Ovary (tissue), 3 donors: ENCODE measurements at regions not wholly inside any gene's neighbourhood (a gene's known extent, or its start where the extent isn't known, plus 50 kb on each side); places are given as distances from the start of the nearest gene placed in this dataset.

Experiments used
- CTCF ChIP-seq, 3 donors: fragments of 450-650 bp in 2 of 3; fragments of 200-600 bp in 1 of 3; IDR thresholded peaks; one replicate each; pipeline versions ENCODE4 v1.5.1 to v1.8.0; 2016 to 2022; ENCODE audit warnings: antibody characterized with exemption in 3 of 3, mild to moderate bottlenecking in 1 of 3
- POLR2A ChIP-seq: fragments of 450-650 bp; IDR thresholded peaks from one replicate; pipeline ENCODE4 v1.6.1; 2017; ENCODE audit warnings: antibody characterized with exemption, mild to moderate bottlenecking, moderate library complexity
- donor health status: DM: no; HTN: no; CAD: no.

- TF ChIP-seq CTCF (IDR thresholded peaks at IDR 0.05): no peak
- no peak for TF ChIP-seq POLR2A
Measured at GRCh38 chr4:178689926-178690325, 1247.7 kb upstream of the AGA start.
